ENCODE measurements at regions not wholly inside any gene's neighbourhood (a gene's known extent, or its start where the extent isn't known, plus 50 kb on each side); places are given as distances from the start of the nearest gene placed in this dataset.
A peak's percentile ranks its signal among the peaks of the same experiment; 100 is the strongest.
"Not testable (repeated sequence)": the region's sequence is repeated elsewhere in the genome, so short reads cannot be mapped to it uniquely, and the experiment has no call there.

- Histone ChIP-seq H3K4me3 (replicated peaks in 1 of 4; ENCODE audit: control extremely low read depth in 1 of 4, insufficient read depth in 1 of 4, low read depth in 3 of 4, low read length in 4 of 4) (no peak overlapping the region), H2AFZ (ENCODE audit: low read length) (no peak overlapping the region), H3K79me2 (ENCODE audit: control insufficient read depth, insufficient read depth, low read length) (no peaks in the 10 kb centered on the region), H3K4me1 (ENCODE audit: control insufficient read depth, extremely low read depth, insufficient read depth, low read length) (peaks cover 4% of the 10 kb centered on the region), H3K36me3 (ENCODE audit: control insufficient read depth, insufficient read depth, low read length) (no peaks in the 10 kb centered on the region), H3K9ac (ENCODE audit: insufficient read depth, low read length) (no peak overlapping the region), H4K20me1 (ENCODE audit: control insufficient read depth, extremely low read depth, insufficient read depth, low read length) (no peaks in the 10 kb centered on the region), H3K27ac (ENCODE audit: insufficient read depth, low read length) (peak overlapping the region; percentile 43), H3K9me3 (ENCODE audit: control insufficient read depth, insufficient read depth, low read depth, low read length) (no peaks in the 10 kb centered on the region), H3K27me3 (ENCODE audit: control insufficient read depth, insufficient read depth, low read length) (no peaks in the 10 kb centered on the region), H3K4me2 (ENCODE audit: extremely low read depth, insufficient read depth, low read length) (peak overlapping the region; percentile 25)
- peak in 1 of 2 donors; percentile 67 for DNase-seq (ENCODE audit: low read depth in 2 of 2)
- no peak for TF ChIP-seq EZH2 (IDR thresholded peaks at IDR 0.05; ENCODE audit: low read length, missing control alignments)
- TF ChIP-seq, protein P1, sequence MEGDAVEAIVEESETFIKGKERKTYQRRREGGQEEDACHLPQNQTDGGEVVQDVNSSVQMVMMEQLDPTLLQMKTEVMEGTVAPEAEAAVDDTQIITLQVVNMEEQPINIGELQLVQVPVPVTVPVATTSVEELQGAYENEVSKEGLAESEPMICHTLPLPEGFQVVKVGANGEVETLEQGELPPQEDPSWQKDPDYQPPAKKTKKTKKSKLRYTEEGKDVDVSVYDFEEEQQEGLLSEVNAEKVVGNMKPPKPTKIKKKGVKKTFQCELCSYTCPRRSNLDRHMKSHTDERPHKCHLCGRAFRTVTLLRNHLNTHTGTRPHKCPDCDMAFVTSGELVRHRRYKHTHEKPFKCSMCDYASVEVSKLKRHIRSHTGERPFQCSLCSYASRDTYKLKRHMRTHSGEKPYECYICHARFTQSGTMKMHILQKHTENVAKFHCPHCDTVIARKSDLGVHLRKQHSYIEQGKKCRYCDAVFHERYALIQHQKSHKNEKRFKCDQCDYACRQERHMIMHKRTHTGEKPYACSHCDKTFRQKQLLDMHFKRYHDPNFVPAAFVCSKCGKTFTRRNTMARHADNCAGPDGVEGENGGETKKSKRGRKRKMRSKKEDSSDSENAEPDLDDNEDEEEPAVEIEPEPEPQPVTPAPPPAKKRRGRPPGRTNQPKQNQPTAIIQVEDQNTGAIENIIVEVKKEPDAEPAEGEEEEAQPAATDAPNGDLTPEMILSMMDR (conservative IDR thresholded peaks at IDR 0.05 in 1 of 2, IDR thresholded peaks at IDR 0.05 in 1 of 2; ENCODE audit: low read depth in 1 of 2, low read length in 2 of 2), result no peak
Measured at GRCh38 chrX:3521396-3521795, 174.9 kb upstream of the MXRA5 start.

DNA sequence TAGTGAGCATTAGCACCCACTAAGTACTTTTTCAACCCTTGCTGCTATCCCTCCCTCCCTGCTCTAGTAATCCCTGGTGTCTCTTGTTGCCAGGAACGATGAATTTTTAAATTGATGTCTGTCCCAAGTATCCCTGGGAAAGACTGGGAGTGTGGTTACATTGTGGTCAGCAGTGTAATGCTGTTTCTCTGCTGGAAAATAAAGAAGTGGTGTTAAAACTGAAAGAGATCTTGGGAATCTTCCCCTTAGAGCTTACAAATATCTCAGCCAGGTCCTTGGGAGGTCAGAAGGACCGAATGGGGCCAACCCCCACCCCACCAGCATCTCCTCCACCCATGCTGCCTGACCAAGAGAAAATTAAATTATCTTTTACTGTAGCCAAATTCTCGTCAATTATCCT lies 174.5 kb upstream of the MXRA5 start:
- no peaks in the 10 kb centered on the region for H4K20me1 ChIP-seq (ENCODE audit: control insufficient read depth, extremely low read depth, insufficient read depth, low read length)
- DNase-seq (ENCODE audit: low read depth in 2 of 2), result peak in 1 of 2 donors; percentile 79
- no peak for TF ChIP-seq EZH2 (IDR thresholded peaks at IDR 0.05; ENCODE audit: low read length, missing control alignments)
- TF ChIP-seq, protein P1 (conservative IDR thresholded peaks at IDR 0.05 in 1 of 2, IDR thresholded peaks at IDR 0.05 in 1 of 2; ENCODE audit: low read depth in 1 of 2, low read length in 2 of 2), result no peak
- no peaks in the 10 kb centered on the region for H3K79me2 ChIP-seq (ENCODE audit: control insufficient read depth, insufficient read depth, low read length)
- no peaks in the 10 kb centered on the region for H3K36me3 ChIP-seq (ENCODE audit: control insufficient read depth, insufficient read depth, low read length)
- no peaks in the 10 kb centered on the region for H3K9me3 ChIP-seq (ENCODE audit: control insufficient read depth, insufficient read depth, low read depth, low read length)
- H3K4me2 ChIP-seq (ENCODE audit: extremely low read depth, insufficient read depth, low read length), result no peak overlapping the region
- H3K27ac ChIP-seq (ENCODE audit: insufficient read depth, low read length), result peak overlapping the region; percentile 43
- H3K9ac ChIP-seq (ENCODE audit: insufficient read depth, low read length), result no peak overlapping the region
- H3K27me3 ChIP-seq (ENCODE audit: control insufficient read depth, insufficient read depth, low read length), result no peaks in the 10 kb centered on the region
- no peak overlapping the region for H2AFZ ChIP-seq (ENCODE audit: low read length)
- H3K4me3 ChIP-seq (replicated peaks in 1 of 4; ENCODE audit: control extremely low read depth in 1 of 4, insufficient read depth in 1 of 4, low read depth in 3 of 4, low read length in 4 of 4), result no peak overlapping the region
- H3K4me1 ChIP-seq (ENCODE audit: control insufficient read depth, extremely low read depth, insufficient read depth, low read length), result peaks cover 4% of the 10 kb centered on the region

DNA sequence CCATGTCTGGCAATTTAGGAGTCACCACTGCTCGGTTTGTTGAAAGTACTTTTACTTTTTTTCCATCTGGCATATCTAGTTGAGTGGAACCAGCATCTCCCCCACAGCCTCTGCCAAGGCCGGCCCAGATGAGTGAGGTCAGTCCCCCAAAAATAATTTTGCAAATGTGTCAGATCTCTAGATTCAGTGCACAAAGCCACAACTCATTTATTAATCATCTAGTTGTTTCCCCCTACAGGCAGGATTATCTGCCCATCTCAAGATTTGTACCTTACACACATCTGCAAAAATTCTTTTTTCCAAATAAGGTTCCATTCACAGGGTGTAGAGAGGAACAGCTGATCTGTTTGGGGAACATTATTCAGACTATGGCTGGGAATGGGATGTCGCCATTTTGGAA lies 174.0 kb upstream of the MXRA5 start:
- Histone ChIP-seq H3K36me3 (ENCODE audit: control insufficient read depth, insufficient read depth, low read length) (no peaks in the 10 kb centered on the region), H3K79me2 (ENCODE audit: control insufficient read depth, insufficient read depth, low read length) (no peaks in the 10 kb centered on the region), H3K4me3 (replicated peaks in 1 of 4; ENCODE audit: control extremely low read depth in 1 of 4, insufficient read depth in 1 of 4, low read depth in 3 of 4, low read length in 4 of 4) (no peak overlapping the region), H3K27ac (ENCODE audit: insufficient read depth, low read length) (no peak overlapping the region), H3K27me3 (ENCODE audit: control insufficient read depth, insufficient read depth, low read length) (no peaks in the 10 kb centered on the region), H3K9me3 (ENCODE audit: control insufficient read depth, insufficient read depth, low read depth, low read length) (no peaks in the 10 kb centered on the region), H2AFZ (ENCODE audit: low read length) (no peak overlapping the region), H4K20me1 (ENCODE audit: control insufficient read depth, extremely low read depth, insufficient read depth, low read length) (no peaks in the 10 kb centered on the region), H3K4me2 (ENCODE audit: extremely low read depth, insufficient read depth, low read length) (no peak overlapping the region), H3K4me1 (ENCODE audit: control insufficient read depth, extremely low read depth, insufficient read depth, low read length) (peaks cover 4% of the 10 kb centered on the region), H3K9ac (ENCODE audit: insufficient read depth, low read length) (no peak overlapping the region)
- TF ChIP-seq, protein P1 (conservative IDR thresholded peaks at IDR 0.05 in 1 of 2, IDR thresholded peaks at IDR 0.05 in 1 of 2; ENCODE audit: low read depth in 1 of 2, low read length in 2 of 2), result no peak
- TF ChIP-seq EZH2 (IDR thresholded peaks at IDR 0.05; ENCODE audit: low read length, missing control alignments), result no peak
- peak in 1 of 2 donors; percentile 62 for DNase-seq (ENCODE audit: low read depth in 2 of 2)

DNA sequence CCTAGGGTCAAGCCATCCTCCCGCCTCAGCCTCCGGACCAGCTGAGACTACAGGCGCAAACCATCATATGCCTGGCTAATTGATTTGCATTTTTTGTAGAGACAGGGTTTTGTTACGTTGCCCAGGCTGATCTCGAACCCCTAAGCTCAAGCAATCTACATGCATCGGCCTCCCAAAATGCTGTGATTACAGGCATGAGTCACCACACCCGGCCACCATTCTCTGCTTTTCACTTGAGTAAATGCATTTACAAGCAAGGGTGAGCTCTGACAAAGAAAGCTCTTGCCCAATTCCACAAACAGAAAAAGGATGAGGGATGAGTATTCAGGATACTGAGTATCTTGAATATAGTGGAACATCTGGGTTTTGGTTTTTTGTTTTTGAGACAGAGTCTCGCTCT lies 172.9 kb upstream of the MXRA5 start:
- H3K9ac ChIP-seq (ENCODE audit: insufficient read depth, low read length); H3K4me2 ChIP-seq (ENCODE audit: extremely low read depth, insufficient read depth, low read length); H3K27me3 ChIP-seq (ENCODE audit: control insufficient read depth, insufficient read depth, low read length); H3K4me1 ChIP-seq (ENCODE audit: control insufficient read depth, extremely low read depth, insufficient read depth, low read length); H3K79me2 ChIP-seq (ENCODE audit: control insufficient read depth, insufficient read depth, low read length); H3K9me3 ChIP-seq (ENCODE audit: control insufficient read depth, insufficient read depth, low read depth, low read length); H3K4me3 ChIP-seq (replicated peaks in 1 of 4; ENCODE audit: control extremely low read depth in 1 of 4, insufficient read depth in 1 of 4, low read depth in 3 of 4, low read length in 4 of 4); H2AFZ ChIP-seq (ENCODE audit: low read length); H3K36me3 ChIP-seq (ENCODE audit: control insufficient read depth, insufficient read depth, low read length); H4K20me1 ChIP-seq (ENCODE audit: control insufficient read depth, extremely low read depth, insufficient read depth, low read length): not testable (repeated sequence)
- H3K27ac ChIP-seq (ENCODE audit: insufficient read depth, low read length), result peak overlapping the region; percentile 62
- peak; percentile 3 to 70 for DNase-seq (ENCODE audit: low read depth in 2 of 2)

All from fibroblast of lung (primary cell).